ENCODE measurements at regions not wholly inside any gene's neighbourhood (a gene's known extent, or its start where the extent isn't known, plus 50 kb on each side); places are given as distances from the start of the nearest gene placed in this dataset.

DNA sequence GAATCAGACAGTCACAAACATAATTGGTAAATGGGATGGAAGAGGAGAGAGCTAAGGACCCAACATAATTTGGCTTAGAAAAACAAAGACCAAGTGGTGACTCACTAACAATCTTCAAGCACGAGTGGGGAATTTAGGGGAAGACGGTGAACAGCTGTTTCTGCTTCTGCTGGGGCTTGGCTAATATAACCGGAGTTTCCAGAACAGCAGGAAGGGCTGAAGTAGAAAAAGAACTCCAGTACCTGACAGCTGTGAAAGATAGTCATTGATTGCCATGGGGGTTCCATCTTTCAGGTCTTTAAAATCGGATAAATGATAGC is 290.9 kb upstream of the LDB2 start:
- intact Hi-C loops (cut with DNase I) = no loop called here
- no peak for DNase-seq

- DNase-seq = no peak
- intact Hi-C loops (cut with DNase I) = no loop called here
These were observed 290.3 kb upstream of the LDB2 start for GRCh38 chr4:17188547-17189400.

DNA sequence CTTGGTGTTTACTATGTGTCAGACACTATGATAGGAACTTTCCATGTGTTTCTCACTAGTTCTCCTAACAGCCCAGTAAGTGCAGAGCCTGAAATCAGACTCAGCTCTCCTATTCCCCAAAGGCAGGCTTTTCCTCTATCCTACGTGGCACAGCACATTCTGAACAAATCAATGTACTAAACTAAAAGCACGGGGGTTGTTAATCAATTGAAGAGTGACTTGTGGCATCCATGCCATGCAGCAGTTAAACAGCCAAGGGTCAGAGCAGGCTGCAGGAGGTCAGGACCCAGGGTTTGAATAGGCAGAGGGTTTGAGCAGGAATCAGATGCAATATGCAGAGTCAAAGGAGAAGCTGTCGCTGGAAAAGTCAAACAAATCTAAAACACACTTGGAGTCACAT is 289.7 kb upstream of the LDB2 start:
- no peak for DNase-seq

DNA sequence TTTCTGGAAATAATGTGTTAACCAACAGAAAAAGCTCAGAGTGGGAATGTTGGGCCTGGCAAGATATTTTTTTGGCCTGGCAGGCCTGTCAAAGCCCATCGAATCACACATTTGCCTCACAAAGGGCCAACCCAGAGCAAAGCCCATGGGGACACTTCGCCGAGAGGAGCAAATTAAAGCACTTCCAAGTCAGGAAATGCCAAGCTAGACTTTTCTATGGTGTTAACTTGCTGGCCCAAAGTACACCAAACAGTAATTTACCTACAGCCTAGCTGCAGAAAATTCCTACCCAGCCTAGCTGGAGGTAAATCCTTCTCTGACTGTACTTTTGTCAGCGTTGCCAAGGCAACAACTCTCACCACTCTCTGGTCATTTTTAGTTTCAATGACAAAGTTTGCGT is 288.6 kb upstream of the LDB2 start:
- intact Hi-C loops (cut with DNase I) = no loop called here
- DNase-seq = no peak

More for the DNA sequence above, 289.7 kb upstream of the LDB2 start:
- intact Hi-C loops (cut with DNase I) = no loop called here

DNA sequence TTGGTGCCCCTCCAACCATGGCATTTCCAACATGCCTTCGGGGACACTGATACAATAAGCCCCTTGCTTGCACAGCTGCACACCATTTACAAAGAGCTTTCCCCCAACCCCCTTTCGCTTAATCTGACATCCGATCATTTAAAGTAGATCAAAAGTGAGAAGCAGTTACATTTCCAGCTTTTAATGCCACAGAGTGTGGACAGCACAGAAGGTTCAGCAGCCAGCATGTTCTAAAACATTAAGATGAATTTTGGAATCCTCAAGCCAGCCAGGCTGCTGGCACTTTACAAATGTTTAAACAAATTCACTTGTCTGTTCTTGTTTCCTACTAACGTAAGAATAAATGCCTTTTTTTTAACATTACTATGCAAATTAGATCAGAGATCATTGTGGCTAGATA is 284.4 kb upstream of the LDB2 start:
- intact Hi-C loops (cut with DNase I) = no loop called here
- DNase-seq = no peak

DNA sequence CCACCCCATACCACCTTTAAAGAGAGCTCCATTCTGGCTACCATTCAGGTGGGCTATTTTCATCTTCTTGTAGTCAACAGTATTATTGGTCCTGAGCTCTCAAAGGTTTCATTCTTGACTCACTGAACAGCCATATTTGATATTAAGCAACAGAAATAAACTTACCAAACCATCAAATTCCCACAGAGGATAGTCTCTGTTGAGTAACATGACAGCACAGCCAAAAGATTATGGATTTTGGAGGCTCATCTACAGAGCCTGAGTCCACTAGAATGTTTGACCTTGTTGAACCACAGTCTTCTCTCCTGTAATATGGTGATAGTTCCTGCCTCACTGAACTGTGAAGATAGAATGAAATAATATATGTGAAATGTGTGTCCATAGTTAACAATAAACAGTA is 276.3 kb upstream of the LDB2 start:
- intact Hi-C loops (cut with DNase I) = no loop called here
- no peak for DNase-seq

- intact Hi-C loops (cut with DNase I) = no loop called here
- DNase-seq = no peak
These were observed 274.9 kb upstream of the LDB2 start for GRCh38 chr4:17173300-17173699.

DNA sequence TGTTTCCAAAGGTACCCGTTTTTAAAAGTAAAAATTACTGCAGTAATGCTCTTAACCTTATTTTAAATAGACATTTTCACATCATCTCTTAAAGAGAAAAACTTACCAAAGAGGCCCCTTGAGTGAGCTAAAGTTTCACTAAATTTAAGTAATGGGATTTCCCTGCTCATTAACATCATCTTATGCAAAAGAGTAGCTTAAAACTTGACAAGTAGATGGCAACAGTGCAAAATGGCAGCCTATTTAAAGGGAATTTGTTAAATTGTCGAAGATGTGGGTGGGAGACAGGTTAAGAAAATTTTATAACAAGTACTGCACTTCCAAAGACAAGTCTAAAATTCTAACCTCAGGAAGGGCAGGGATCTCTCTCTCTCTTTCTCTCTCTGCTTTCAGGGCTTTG is 271.7 kb upstream of the LDB2 start:
- intact Hi-C loops (cut with DNase I) = no loop called here
- DNase-seq = no peak

GRCh38 chr4:17169699-17170098 is 271.3 kb upstream of the LDB2 start:
- DNase-seq = no peak
- intact Hi-C loops (cut with DNase I) = no loop called here

DNA sequence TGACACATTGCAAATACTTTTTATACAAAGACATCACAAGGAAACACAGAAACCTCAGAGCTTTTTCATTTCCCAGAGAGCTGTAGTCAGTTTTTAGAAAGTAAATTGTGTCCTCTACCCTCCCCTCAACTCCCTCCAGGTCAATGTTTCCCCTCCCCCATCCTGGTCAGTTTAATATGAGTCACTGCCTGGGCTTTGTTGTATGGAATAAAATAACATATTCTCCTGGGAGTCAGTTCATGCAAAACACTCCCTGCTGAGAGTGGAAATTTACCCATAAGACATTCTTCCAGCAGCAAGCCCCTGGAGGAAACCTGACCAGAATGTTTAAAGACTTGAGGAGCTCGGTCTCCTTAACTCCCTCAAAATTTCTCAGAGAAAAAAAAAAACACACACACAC is 270.1 kb upstream of the LDB2 start:
- intact Hi-C loops (cut with DNase I) = no loop called here
- DNase-seq = no peak

- DNase-seq = peak in 2 of 10 donors; percentile 18 to 39
- intact Hi-C loops (cut with DNase I) = no loop called here
These were observed 268.5 kb upstream of the LDB2 start for GRCh38 chr4:17166954-17167353.

DNA sequence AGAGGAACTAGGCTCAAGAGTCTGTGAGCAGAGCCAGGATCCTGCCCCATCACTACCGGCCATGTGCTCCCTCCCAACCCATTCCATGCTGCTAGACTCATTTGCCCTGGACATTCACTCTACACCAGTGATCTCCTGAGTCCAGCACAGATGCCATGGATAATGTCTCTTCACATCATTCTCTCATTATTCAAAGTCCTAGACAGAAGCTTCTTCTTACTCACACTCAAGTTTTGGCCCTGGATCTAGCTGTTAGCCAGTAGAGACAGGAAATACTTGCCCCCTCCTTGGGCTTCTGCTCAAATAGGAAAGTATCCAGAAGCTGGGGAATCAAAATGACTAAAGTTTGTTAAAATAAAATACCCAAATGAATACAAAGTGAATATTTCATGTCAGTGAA is 266.8 kb upstream of the LDB2 start:
- intact Hi-C loops (cut with DNase I) = no loop called here
- DNase-seq = no peak

- intact Hi-C loops (cut with DNase I) = no loop called here
These were observed 266.2 kb upstream of the LDB2 start for GRCh38 chr4:17164666-17165065.

DNA sequence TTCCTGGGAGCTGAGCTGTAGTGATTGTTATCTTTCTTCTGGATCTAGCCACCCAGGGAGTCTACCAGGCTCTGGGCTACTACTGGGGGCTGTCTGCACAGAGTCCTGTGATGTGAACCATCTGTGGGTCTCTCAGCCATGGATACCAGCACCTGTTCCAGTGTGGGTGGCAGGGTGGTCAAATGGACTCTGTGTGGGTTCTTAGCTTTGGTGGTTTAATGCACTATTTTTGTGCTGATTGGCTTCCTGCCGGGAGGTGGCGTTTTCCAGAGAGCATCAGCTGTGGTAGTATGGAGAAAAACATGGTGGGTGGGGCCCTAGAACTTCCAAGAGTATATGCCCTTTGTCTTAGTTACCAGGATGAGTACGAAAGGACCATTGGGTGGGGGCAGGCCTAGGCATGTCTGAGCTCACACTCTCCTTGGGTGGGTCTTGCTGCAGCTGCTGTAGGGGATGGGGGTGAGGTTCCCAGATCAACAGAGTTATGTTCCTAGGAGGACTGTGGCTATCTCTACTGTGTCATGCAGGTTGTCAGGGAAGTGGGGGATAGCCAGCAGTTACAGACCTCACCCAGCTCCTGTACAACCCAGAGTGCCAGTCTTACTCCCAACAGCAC is 264.8 kb upstream of the LDB2 start:
- DNase-seq = no peak
- intact Hi-C loops (cut with DNase I) = no loop called here

More at GRCh38 chr4:17164666-17165065, 266.2 kb upstream of the LDB2 start:
- DNase-seq = no peak

GRCh38 chr4:17157304-17157703 is 258.9 kb upstream of the LDB2 start:
- intact Hi-C loops (cut with DNase I) = no loop called here
- DNase-seq = no peak

DNA sequence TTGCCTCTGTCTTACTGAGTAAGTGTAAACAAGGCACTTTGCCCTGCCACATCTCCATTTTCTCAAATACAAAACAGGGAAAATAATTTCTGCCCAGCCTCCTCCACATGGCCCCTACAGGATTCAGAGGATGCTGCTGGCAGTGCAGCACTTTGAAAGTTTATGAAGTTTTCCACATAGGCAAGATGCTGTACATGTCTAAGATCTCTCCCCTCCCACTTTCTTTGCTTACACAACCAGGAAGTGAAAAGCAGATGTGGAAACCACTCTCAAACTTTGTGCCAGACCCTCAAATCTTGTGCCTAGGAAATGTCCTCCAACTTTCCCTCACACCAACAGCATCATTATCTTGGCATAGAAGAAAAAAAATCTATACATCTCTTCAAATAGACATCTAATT is 257.0 kb upstream of the LDB2 start:
- intact Hi-C loops (cut with DNase I) = no loop called here
- no peak for DNase-seq

GRCh38 chr4:17153572-17153971 is 255.1 kb upstream of the LDB2 start:
- DNase-seq = peak in 1 of 10 donors; percentile 44
- intact Hi-C loops (cut with DNase I) = no loop called here

- intact Hi-C loops (cut with DNase I) = no loop called here
- DNase-seq = no peak
These were observed 254.6 kb upstream of the LDB2 start for GRCh38 chr4:17152941-17153540.

- no peak for DNase-seq
- intact Hi-C loops (cut with DNase I) = no loop called here
These were observed 243.8 kb upstream of the LDB2 start for GRCh38 chr4:17142232-17142711.

- DNase-seq = no peak
- intact Hi-C loops (cut with DNase I) = no loop called here
These were observed 240.4 kb upstream of the LDB2 start for GRCh38 chr4:17138847-17139246.

- intact Hi-C loops (cut with DNase I) = no loop called here
- DNase-seq = no peak
These were observed 236.1 kb upstream of the LDB2 start for GRCh38 chr4:17134565-17134964.

- DNase-seq = no peak
- intact Hi-C loops (cut with DNase I) = no loop called here
These were observed 235.7 kb upstream of the LDB2 start for GRCh38 chr4:17134100-17134499.

All from posterior cingulate gyrus (tissue), 11 donors.